ENCODE measurements at regions not wholly inside any gene's neighbourhood (a gene's known extent, or its start where the extent isn't known, plus 50 kb on each side); places are given as distances from the start of the nearest gene placed in this dataset.
"Not testable (repeated sequence)": the region's sequence is repeated elsewhere in the genome, so short reads cannot be mapped to it uniquely, and the experiment has no call there.

- TF ChIP-seq CTCF (IDR thresholded peaks at IDR 0.05; ENCODE audit: control extremely low read depth, extremely low read depth) = no peak
- H3K4me1 ChIP-seq (ENCODE audit: control insufficient read depth in 5 of 5, insufficient read depth in 5 of 5, low read length in 5 of 5) = peaks cover 2 to 30% (median 8%) of the 10 kb centered on the region in 5 donors
- peak overlapping the region in 1 of 2 donors; percentile 3 for H3K27ac ChIP-seq (ENCODE audit: low read depth in 1 of 2, low read length in 1 of 2)
- H3K9me3 ChIP-seq (ENCODE audit: control insufficient read depth in 4 of 4, insufficient read depth in 3 of 4, low read length in 3 of 4) = no peaks in the 10 kb centered on the region
- peaks cover 0 to 1% (median 0%) of the 10 kb centered on the region in 4 donors for H3K36me3 ChIP-seq (ENCODE audit: control insufficient read depth in 4 of 4, insufficient read depth in 4 of 4, low read length in 4 of 4)
- peak in 1 of 3 donors; percentile 56 for DNase-seq
- ATAC-seq (ENCODE audit: insufficient read depth, low FRiP score) = no peak
- 59 to 82% methylated on average over 5 of the region's 5 CpGs for WGBS, 2 donors
- no peaks in the 10 kb centered on the region for H3K27me3 ChIP-seq (ENCODE audit: control insufficient read depth in 3 of 3, insufficient read depth in 3 of 3, low read length in 2 of 3)
- H3K4me3 ChIP-seq = no peak overlapping the region
- H3K9ac ChIP-seq (ENCODE audit: insufficient read depth in 1 of 2, low read length in 2 of 2) = no peak overlapping the region
Measured at GRCh38 chr13:23965346-23965745, 68.0 kb upstream of the C1QTNF9B start.

GRCh38 chr13:23966221-23966690 is 69.0 kb upstream of the C1QTNF9B start:
- Histone ChIP-seq H3K9me3 (ENCODE audit: control insufficient read depth in 4 of 4, insufficient read depth in 3 of 4, low read length in 3 of 4) (no peaks in the 10 kb centered on the region), H3K4me1 (ENCODE audit: control insufficient read depth in 5 of 5, insufficient read depth in 5 of 5, low read length in 5 of 5) (peaks cover 2 to 31% (median 8%) of the 10 kb centered on the region in 5 donors), H3K27me3 (ENCODE audit: control insufficient read depth in 3 of 3, insufficient read depth in 3 of 3, low read length in 2 of 3) (no peaks in the 10 kb centered on the region), H3K9ac (ENCODE audit: insufficient read depth in 1 of 2, low read length in 2 of 2) (peak overlapping the region in 1 of 2 donors; percentile 63), H3K27ac (ENCODE audit: low read depth in 1 of 2, low read length in 1 of 2) (peak overlapping the region in 1 of 2 donors; percentile 22), H3K36me3 (ENCODE audit: control insufficient read depth in 4 of 4, insufficient read depth in 4 of 4, low read length in 4 of 4) (peaks cover 0 to 1% (median 0%) of the 10 kb centered on the region in 4 donors), H3K4me3 (no peak overlapping the region)
- TF ChIP-seq CTCF (IDR thresholded peaks at IDR 0.05; ENCODE audit: control extremely low read depth, extremely low read depth) = no peak
- ATAC-seq (ENCODE audit: insufficient read depth, low FRiP score) = no peak
- DNase-seq = no peak
- 88 to 91% methylated on average over 6 of the region's 6 CpGs for WGBS, 2 donors

- DNase-seq = peak in 2 of 3 donors; percentile 80 to 88
- peak overlapping the region in 1 of 2 donors; percentile 67 for H3K27ac ChIP-seq (ENCODE audit: low read depth in 1 of 2, low read length in 1 of 2)
- no peaks in the 10 kb centered on the region for H3K27me3 ChIP-seq (ENCODE audit: control insufficient read depth in 3 of 3, insufficient read depth in 3 of 3, low read length in 2 of 3)
- no peak for ATAC-seq (ENCODE audit: insufficient read depth, low FRiP score)
- WGBS, 2 donors = 64 to 74% methylated on average over 11 of the region's 11 CpGs
- peak overlapping the region in 1 of 2 donors; percentile 63 for H3K9ac ChIP-seq (ENCODE audit: insufficient read depth in 1 of 2, low read length in 2 of 2)
- H3K9me3 ChIP-seq (ENCODE audit: control insufficient read depth in 4 of 4, insufficient read depth in 3 of 4, low read length in 3 of 4) = no peaks in the 10 kb centered on the region
- TF ChIP-seq CTCF (IDR thresholded peaks at IDR 0.05; ENCODE audit: control extremely low read depth, extremely low read depth) = no peak
- peaks cover 0 to 1% (median 0%) of the 10 kb centered on the region in 4 donors for H3K36me3 ChIP-seq (ENCODE audit: control insufficient read depth in 4 of 4, insufficient read depth in 4 of 4, low read length in 4 of 4)
- peaks cover 2 to 31% (median 8%) of the 10 kb centered on the region in 5 donors for H3K4me1 ChIP-seq (ENCODE audit: control insufficient read depth in 5 of 5, insufficient read depth in 5 of 5, low read length in 5 of 5)
- H3K4me3 ChIP-seq = no peak overlapping the region
Measured at GRCh38 chr13:23966691-23967615, 69.7 kb upstream of the C1QTNF9B start.

GRCh38 chr13:23967792-23968191 is 70.5 kb upstream of the C1QTNF9B start:
- DNase-seq; H3K36me3 ChIP-seq (ENCODE audit: control insufficient read depth in 4 of 4, insufficient read depth in 4 of 4, low read length in 4 of 4); H3K27ac ChIP-seq (ENCODE audit: low read depth in 1 of 2, low read length in 1 of 2); ATAC-seq (ENCODE audit: insufficient read depth, low FRiP score); H3K4me3 ChIP-seq; H3K9ac ChIP-seq (ENCODE audit: insufficient read depth in 1 of 2, low read length in 2 of 2); H3K9me3 ChIP-seq (ENCODE audit: control insufficient read depth in 4 of 4, insufficient read depth in 3 of 4, low read length in 3 of 4); H3K27me3 ChIP-seq (ENCODE audit: control insufficient read depth in 3 of 3, insufficient read depth in 3 of 3, low read length in 2 of 3): not testable (repeated sequence)
- WGBS, 2 donors = 94 to 98% methylated on average over 3 of the region's 3 CpGs
- H3K4me1 ChIP-seq (ENCODE audit: control insufficient read depth in 5 of 5, insufficient read depth in 5 of 5, low read length in 5 of 5) = peaks cover 2 to 31% (median 8%) of the 10 kb centered on the region in 5 donors

Data from lung (tissue), 11 donors.